Stimulated activated CD8-positive, alpha-beta memory T cell treated with anti-CD3 and anti-CD28 coated beads, Interleukin-2, amount 100 ng/mL, for 48 hours (primary cell): ENCODE measurements at regions not wholly inside any gene's neighbourhood (a gene's known extent, or its start where the extent isn't known, plus 50 kb on each side); places are given as distances from the start of the nearest gene placed in this dataset.

Experiments
- DNase-seq, 2 donors: peaks; one replicate each; pipeline ENCODE4 v3.0.0-alpha.2; 2020; ENCODE audit warnings: low read depth in 2 of 2

GRCh38 chr2:34107811-34108210 is 508.7 kb upstream of the FAM98A start:
- no peak for DNase-seq

- DNase-seq: no peak
Observed at GRCh38 chr2:34105006-34105767, 506.1 kb upstream of the FAM98A start.

GRCh38 chr2:34104601-34105000 is 505.5 kb upstream of the FAM98A start:
- DNase-seq: no peak

GRCh38 chr2:34103437-34103836 is 504.3 kb upstream of the FAM98A start:
- DNase-seq: no peak

GRCh38 chr2:34102339-34102738 is 503.2 kb upstream of the FAM98A start:
- no peak for DNase-seq

- DNase-seq: no peak
Observed at GRCh38 chr2:34099377-34099776, 500.3 kb upstream of the FAM98A start.

- no peak for DNase-seq
Observed at GRCh38 chr2:34098256-34098655, 499.2 kb upstream of the FAM98A start.

- DNase-seq: peak in 1 of 2 donors; percentile 0
Observed at GRCh38 chr2:34096562-34097171, 497.6 kb upstream of the FAM98A start.

GRCh38 chr2:34093790-34094189 is 494.7 kb upstream of the FAM98A start:
- DNase-seq: no peak

GRCh38 chr2:34070196-34070595 is 471.1 kb upstream of the FAM98A start:
- no peak for DNase-seq

- no peak for DNase-seq
Observed at GRCh38 chr2:34069604-34070003, 470.5 kb upstream of the FAM98A start.

GRCh38 chr2:34050413-34050812 is 451.3 kb upstream of the FAM98A start:
- DNase-seq: no peak

GRCh38 chr2:34045101-34045655 is 446.1 kb upstream of the FAM98A start:
- no peak for DNase-seq

GRCh38 chr2:34037886-34038285 is 438.8 kb upstream of the FAM98A start:
- no peak for DNase-seq

- DNase-seq: no peak
Observed at GRCh38 chr2:34037157-34037556, 438.1 kb upstream of the FAM98A start.

- DNase-seq: no peak
Observed at GRCh38 chr2:34031097-34031496, 432.0 kb upstream of the FAM98A start.

GRCh38 chr2:34030273-34030672 is 431.2 kb upstream of the FAM98A start:
- no peak for DNase-seq

- DNase-seq: no peak
Observed at GRCh38 chr2:34029073-34029472, 430.0 kb upstream of the FAM98A start.

- DNase-seq: no peak
Observed at GRCh38 chr2:34025196-34025595, 426.1 kb upstream of the FAM98A start.

- peak in 1 of 2 donors; percentile 4 for DNase-seq
Observed at GRCh38 chr2:34012715-34013302, 413.7 kb upstream of the FAM98A start.

GRCh38 chr2:34011684-34012083 is 412.6 kb upstream of the FAM98A start:
- no peak for DNase-seq

GRCh38 chr2:34005901-34006300 is 406.8 kb upstream of the FAM98A start:
- DNase-seq: no peak

GRCh38 chr2:34004936-34005335 is 405.8 kb upstream of the FAM98A start:
- DNase-seq: no peak
